K562 (cell line): ENCODE measurements at regions not wholly inside any gene's neighbourhood (a gene's known extent, or its start where the extent isn't known, plus 50 kb on each side); places are given as distances from the start of the nearest gene placed in this dataset.

Source experiments
- ARNT ChIP-seq, 2 experiments: fragments of 450-650 bp; IDR thresholded peaks; 2 replicates each; pipeline ENCODE4 v1.6.1; 2016; ENCODE audit warnings: mild to moderate bottlenecking in 1 of 2
- CREBBP ChIP-seq: IDR thresholded peaks from one replicate; pipeline ENCODE4 v1.6.1; 2012; ENCODE audit warnings: low read depth, mild to moderate bottlenecking, control low read depth, inconsistent platforms, low read length
- CSDE1 ChIP-seq, 2 experiments: fragments of 450-650 bp; IDR thresholded peaks; 2 replicates each; pipeline ENCODE4 v1.6.1; 2016; ENCODE audit warnings: mild to moderate bottlenecking in 1 of 2
- CTBP1 ChIP-seq: fragments of 450-650 bp; IDR thresholded peaks from 2 replicates; pipeline ENCODE4 v1.6.1; 2016; ENCODE audit warnings: borderline replicate concordance
- DACH1 ChIP-seq: fragments of 450-650 bp; IDR thresholded peaks from 2 replicates; pipeline ENCODE4 v1.6.1; 2018; ENCODE audit not compliant: partially characterized antibody
- E2F1 ChIP-seq: sonication (generic); formaldehyde crosslinking; IDR thresholded peaks from 2 replicates; pipeline ENCODE4 v1.8.1; 2023; ENCODE audit warnings: mild to moderate bottlenecking, missing genetic modification reagents, moderate library complexity
- FOXK2 ChIP-seq, 2 experiments: fragments of 450-650 bp; IDR thresholded peaks in 1 of 2; conservative IDR thresholded peaks in 1 of 2; 2 replicates each; pipeline ENCODE4 v1.6.1; 2016; ENCODE audit warnings: low read depth in 2 of 2, mild to moderate bottlenecking in 1 of 2
- GATA2 ChIP-seq: sonication (generic); formaldehyde crosslinking; IDR thresholded peaks from 2 replicates; pipeline ENCODE4 v1.4.0; 2020; ENCODE audit warnings: mild to moderate bottlenecking, missing genetic modification reagents
- GATAD2A ChIP-seq: fragments of 450-650 bp; IDR thresholded peaks from 2 replicates; pipeline ENCODE4 v1.6.1; 2017
- GATAD2B ChIP-seq: fragments of 450-650 bp; IDR thresholded peaks from 2 replicates; pipeline ENCODE4 v1.6.1; 2017; ENCODE audit warnings: mild to moderate bottlenecking, borderline replicate concordance
- HDAC1 ChIP-seq, 2 experiments: fragments of 450-650 bp; IDR thresholded peaks; 2 replicates each; pipeline ENCODE4 v1.6.1; 2016 to 2017; ENCODE audit warnings: inconsistent platforms in 1 of 2, mild to moderate bottlenecking in 1 of 2, moderate library complexity in 1 of 2
- HDAC2 ChIP-seq: fragments of 450-650 bp; IDR thresholded peaks from 2 replicates; pipeline ENCODE4 v1.6.1; 2016; ENCODE audit warnings: mild to moderate bottlenecking
- LCOR ChIP-seq: sonication (generic); formaldehyde crosslinking; IDR thresholded peaks from 2 replicates; pipeline ENCODE4 v1.8.0; 2022; ENCODE audit warnings: mild to moderate bottlenecking, missing genetic modification reagents
- MAFG ChIP-seq: fragments of 450-650 bp; conservative IDR thresholded peaks from 2 replicates; pipeline ENCODE4 v1.6.1; 2016; ENCODE audit warnings: missing genetic modification characterization, missing compliant biosample characterization
- MTA1 ChIP-seq: fragments of 450-650 bp; IDR thresholded peaks from 2 replicates; pipeline ENCODE4 v1.6.1; 2017; ENCODE audit warnings: borderline replicate concordance
- MTA2 ChIP-seq: fragments of 450-650 bp; IDR thresholded peaks from 2 replicates; pipeline ENCODE4 v1.6.1; 2016; ENCODE audit warnings: low read depth
- NCOA2 ChIP-seq, 2 experiments: fragments of 450-650 bp; IDR thresholded peaks; 2 replicates each; pipeline ENCODE4 v1.6.1; 2018; ENCODE audit warnings: mild to moderate bottlenecking in 2 of 2, moderate library complexity in 1 of 2; ENCODE audit not compliant: partially characterized antibody in 2 of 2
- NR2C1 ChIP-seq, 2 experiments: fragments of 450-650 bp; IDR thresholded peaks; 2 replicates each; pipeline ENCODE4 v1.6.1; 2017; ENCODE audit warnings: mild to moderate bottlenecking in 2 of 2, antibody characterized with exemption in 1 of 2, inconsistent platforms in 1 of 2, missing compliant biosample characterization in 1 of 2, missing genetic modification characterization in 1 of 2
- TCF15 ChIP-seq: fragments of 250-450 bp; sonication (Bioruptor Pico); IDR thresholded peaks from 2 replicates; pipeline ENCODE4 v1.8.0; 2022; ENCODE audit warnings: moderate library complexity, mild to moderate bottlenecking, inconsistent platforms
- TRIM24 ChIP-seq, 2 experiments: fragments of 450-650 bp; IDR thresholded peaks; 2 replicates each; pipeline ENCODE4 v1.6.1; 2016
- ZC3H11A ChIP-seq: IDR thresholded peaks from 2 replicates; pipeline ENCODE4 v1.6.1; 2012; ENCODE audit warnings: low read depth, low read length, improper control_type of control experiment
- ZEB2 ChIP-seq: fragments of 450-650 bp; IDR thresholded peaks from 2 replicates; pipeline ENCODE4 v1.6.1; 2016
- ZNF518B ChIP-seq: fragments of 250-450 bp; sonication (Bioruptor Pico); IDR thresholded peaks from 2 replicates; pipeline ENCODE4 v1.5.0; 2021; ENCODE audit warnings: mild to moderate bottlenecking, moderate library complexity
- ZNF644 ChIP-seq: fragments of 200-800 bp; sonication (Bioruptor generic); IDR thresholded peaks from 2 replicates; pipeline ENCODE4 v1.6.1; 2016; ENCODE audit warnings: low read depth, missing genetic modification characterization, missing compliant biosample characterization
- ZNF75A ChIP-seq: fragments of 450-650 bp; formaldehyde crosslinking; IDR thresholded peaks from 2 replicates; pipeline ENCODE4 v1.4.0; 2020; ENCODE audit warnings: mild to moderate bottlenecking
- ZNF766 ChIP-seq: fragments of 200-800 bp; sonication (Bioruptor generic); conservative IDR thresholded peaks from 2 replicates; pipeline ENCODE4 v1.6.1; 2016; ENCODE audit warnings: missing genetic modification characterization, missing compliant biosample characterization

GRCh38 chr22:47651216-47651987 lies 889.0 kb downstream of the TBC1D22A start (continued):
- TF ChIP-seq ZNF518B (no peak), CTBP1 (0 out of 2 replicates have a peak, but pooled peaks have one; percentile 25), DACH1 (peak; percentile 99), E2F1 (CRISPR knock-in tag) (no peak), CREBBP (no peak), ZEB2 (peak; percentile 38; the same call in 1 of the 2 replicates), CSDE1 (IDR thresholded peaks at IDR 0.05) (0 out of 4 replicates have a peak, but pooled peaks of 1 of the 2 experiments have one; percentile 33), GATA2 (CRISPR knock-in tag) (peak; percentile 62), LCOR (CRISPR knock-in tag) (no peak), ARNT (IDR thresholded peaks at IDR 0.05) (0 out of 4 replicates have a peak, but pooled peaks of 1 of the 2 experiments have one; percentile 24), TCF15 (CRISPR knock-in tag) (no peak), ZNF766 (CRISPR knock-in tag) (no peak), MTA2 (peak; percentile 29), HDAC2 (0 out of 2 replicates have a peak, but pooled peaks have one; percentile 35), NCOA2 (IDR thresholded peaks at IDR 0.05; ENCODE audit: partially characterized antibody in 2 of 2) (peak in 1 of 2 experiments; percentile 24), FOXK2 (conservative IDR thresholded peaks at IDR 0.05 in 1 of 2, IDR thresholded peaks at IDR 0.05 in 1 of 2; ENCODE audit: low read depth in 2 of 2) (no peak), ZC3H11A (0 out of 2 replicates have a peak, but pooled peaks have one; percentile 84), MAFG (tag) (no peak), NR2C1 (IDR thresholded peaks at IDR 0.05) (0 out of 2 replicates have a peak, but pooled peaks have one; percentile 24), NR2C1 (tag; IDR thresholded peaks at IDR 0.05) (no peak), MTA1 (peak; percentile 94), ZNF644 (no peak), HDAC1 (IDR thresholded peaks at IDR 0.05) (peak in 1 of 2 experiments; percentile 72; a peak in 2 of 4 replicates), TRIM24 (IDR thresholded peaks at IDR 0.05) (peak; percentile 44 to 59; a peak in 2 of 4 replicates), ZNF75A (CRISPR knock-in tag) (no peak), GATAD2B (peak; percentile 92), GATAD2A (peak; percentile 95)
